Activated naive CD4-positive, alpha-beta T cell treated with anti-CD3 and anti-CD28 coated beads, Interleukin-2, amount 10 ng/mL, durations not matched to agents 7 days and 5 days (primary cell): ENCODE measurements at regions not wholly inside any gene's neighbourhood (a gene's known extent, or its start where the extent isn't known, plus 50 kb on each side); places are given as distances from the start of the nearest gene placed in this dataset.

Experiments
- CTCF ChIA-PET: fragments of 350-600 bp; sonication (Branson Sonifier 250); formaldehyde crosslinking; loops from one replicate; lab custom pipeline; 2021; ENCODE audit warnings: antibody characterized with exemption; lab: Charles Lee
- DNase-seq: peaks from one replicate; pipeline ENCODE4 v3.0.0-alpha.2; 2020
- H3K27ac Mint-ChIP-seq: one replicate; pipeline ENCODE4 v1.8.0; 2021; ENCODE audit warnings: mild to moderate bottlenecking, moderate library complexity, mixed read lengths
- H3K27me3 Mint-ChIP-seq: one replicate; pipeline ENCODE4 v1.8.0; 2021; ENCODE audit warnings: mild to moderate bottlenecking, mixed read lengths
- H3K36me3 Mint-ChIP-seq: one replicate; pipeline ENCODE4 v1.8.0; 2021; ENCODE audit warnings: mixed read lengths
- H3K4me1 Mint-ChIP-seq: one replicate; pipeline ENCODE4 v1.8.0; 2021; ENCODE audit warnings: mixed read lengths
- H3K4me3 Mint-ChIP-seq: one replicate; pipeline ENCODE4 v1.8.0; 2021; ENCODE audit warnings: mild to moderate bottlenecking, moderate library complexity, mixed read lengths
- H3K9me3 Mint-ChIP-seq: one replicate; pipeline ENCODE4 v1.8.0; 2021; ENCODE audit warnings: mixed read lengths

GRCh38 chr6:80543598-80544222 lies 437.2 kb downstream of the BCKDHB start:
- CTCF ChIA-PET: no interaction called here
- Mint-ChIP-seq H3K4me1 (no peaks in the 10 kb centered on the region), H3K27me3 (no peaks in the 10 kb centered on the region), H3K27ac (no peak overlapping the region), H3K9me3 (no peaks in the 10 kb centered on the region), H3K36me3 (no peaks in the 10 kb centered on the region), H3K4me3 (no peak overlapping the region)
- no peak for DNase-seq

GRCh38 chr6:80543151-80543550 lies 436.7 kb downstream of the BCKDHB start:
- no peaks in the 10 kb centered on the region for H3K27me3 Mint-ChIP-seq
- no peaks in the 10 kb centered on the region for H3K9me3 Mint-ChIP-seq

GRCh38 chr6:80541886-80542285 lies 435.4 kb downstream of the BCKDHB start:
- Mint-ChIP-seq H3K9me3 (no peaks in the 10 kb centered on the region), H3K27ac (no peak overlapping the region), H3K36me3 (no peaks in the 10 kb centered on the region), H3K27me3 (no peaks in the 10 kb centered on the region), H3K4me1 (no peaks in the 10 kb centered on the region), H3K4me3 (no peak overlapping the region)
- DNase-seq: no peak
- CTCF ChIA-PET: no interaction called here

More at GRCh38 chr6:80543151-80543550, 436.7 kb downstream of the BCKDHB start:
- H3K4me1 Mint-ChIP-seq: no peaks in the 10 kb centered on the region
- H3K27ac Mint-ChIP-seq: no peak overlapping the region
- CTCF ChIA-PET: no interaction called here
- H3K4me3 Mint-ChIP-seq: no peak overlapping the region
- H3K36me3 Mint-ChIP-seq: no peaks in the 10 kb centered on the region
- no peak for DNase-seq

- CTCF ChIA-PET: no interaction called here
- H3K36me3 Mint-ChIP-seq: no peaks in the 10 kb centered on the region
- H3K9me3 Mint-ChIP-seq: no peaks in the 10 kb centered on the region
- no peaks in the 10 kb centered on the region for H3K4me1 Mint-ChIP-seq
- H3K27me3 Mint-ChIP-seq: no peaks in the 10 kb centered on the region
- no peak overlapping the region for H3K27ac Mint-ChIP-seq
- H3K4me3 Mint-ChIP-seq: no peak overlapping the region
- no peak for DNase-seq
Measured at GRCh38 chr6:80541181-80541580, 434.7 kb downstream of the BCKDHB start.

GRCh38 chr6:80540700-80541099 lies 434.2 kb downstream of the BCKDHB start:
- H3K4me3 Mint-ChIP-seq: no peak overlapping the region
- H3K27me3 Mint-ChIP-seq: no peaks in the 10 kb centered on the region
- CTCF ChIA-PET: no interaction called here
- H3K9me3 Mint-ChIP-seq: peaks cover 1% of the 10 kb centered on the region
- H3K27ac Mint-ChIP-seq: no peak overlapping the region
- no peaks in the 10 kb centered on the region for H3K36me3 Mint-ChIP-seq
- no peak for DNase-seq
- no peaks in the 10 kb centered on the region for H3K4me1 Mint-ChIP-seq

GRCh38 chr6:80537118-80537972 lies 430.9 kb downstream of the BCKDHB start:
- Mint-ChIP-seq H3K4me3 (no peak overlapping the region), H3K27ac (no peak overlapping the region), H3K36me3 (no peaks in the 10 kb centered on the region), H3K4me1 (no peaks in the 10 kb centered on the region), H3K27me3 (no peaks in the 10 kb centered on the region), H3K9me3 (peaks cover 2% of the 10 kb centered on the region)
- CTCF ChIA-PET: no interaction called here
- no peak for DNase-seq

GRCh38 chr6:80535914-80536565 lies 429.6 kb downstream of the BCKDHB start:
- no peak overlapping the region for H3K4me3 Mint-ChIP-seq
- CTCF ChIA-PET: no interaction called here
- no peak overlapping the region for H3K27ac Mint-ChIP-seq

GRCh38 chr6:80531681-80532619 lies 425.5 kb downstream of the BCKDHB start:
- Mint-ChIP-seq H3K4me1 (no peaks in the 10 kb centered on the region), H3K27me3 (no peaks in the 10 kb centered on the region), H3K36me3 (no peaks in the 10 kb centered on the region), H3K27ac (no peak overlapping the region), H3K4me3 (no peak overlapping the region), H3K9me3 (peaks cover 2% of the 10 kb centered on the region)
- DNase-seq: no peak
- CTCF ChIA-PET: no interaction called here

More at GRCh38 chr6:80535914-80536565, 429.6 kb downstream of the BCKDHB start:
- Mint-ChIP-seq H3K36me3 (no peaks in the 10 kb centered on the region), H3K4me1 (no peaks in the 10 kb centered on the region), H3K9me3 (peaks cover 2% of the 10 kb centered on the region), H3K27me3 (no peaks in the 10 kb centered on the region)
- DNase-seq: no peak

GRCh38 chr6:80530103-80530502 lies 423.6 kb downstream of the BCKDHB start:
- Mint-ChIP-seq H3K9me3 (no peaks in the 10 kb centered on the region), H3K27me3 (no peaks in the 10 kb centered on the region), H3K4me3 (no peak overlapping the region), H3K4me1 (no peaks in the 10 kb centered on the region), H3K27ac (no peak overlapping the region), H3K36me3 (no peaks in the 10 kb centered on the region)
- no peak for DNase-seq
- CTCF ChIA-PET: no interaction called here

- no peak overlapping the region for H3K27ac Mint-ChIP-seq
- DNase-seq: no peak
- CTCF ChIA-PET: no interaction called here
- peaks cover 5% of the 10 kb centered on the region for H3K4me1 Mint-ChIP-seq
- no peaks in the 10 kb centered on the region for H3K27me3 Mint-ChIP-seq
- no peaks in the 10 kb centered on the region for H3K9me3 Mint-ChIP-seq
- no peak overlapping the region for H3K4me3 Mint-ChIP-seq
- no peaks in the 10 kb centered on the region for H3K36me3 Mint-ChIP-seq
Measured at GRCh38 chr6:80528115-80528514, 421.6 kb downstream of the BCKDHB start.

- Mint-ChIP-seq H3K27ac (no peak overlapping the region), H3K9me3 (no peaks in the 10 kb centered on the region), H3K4me3 (no peak overlapping the region), H3K4me1 (peaks cover 5% of the 10 kb centered on the region), H3K36me3 (no peaks in the 10 kb centered on the region), H3K27me3 (no peaks in the 10 kb centered on the region)
- CTCF ChIA-PET: no interaction called here
- no peak for DNase-seq
Measured at GRCh38 chr6:80527552-80528052, 421.1 kb downstream of the BCKDHB start.

GRCh38 chr6:80523531-80523997 lies 417.1 kb downstream of the BCKDHB start:
- DNase-seq: no peak
- Mint-ChIP-seq H3K4me3 (no peak overlapping the region), H3K27ac (no peak overlapping the region), H3K36me3 (no peaks in the 10 kb centered on the region), H3K4me1 (peaks cover 5% of the 10 kb centered on the region), H3K9me3 (no peaks in the 10 kb centered on the region), H3K27me3 (no peaks in the 10 kb centered on the region)
- CTCF ChIA-PET: no interaction called here

GRCh38 chr6:80523010-80523409 lies 416.5 kb downstream of the BCKDHB start:
- CTCF ChIA-PET: no interaction called here
- Mint-ChIP-seq H3K36me3 (no peaks in the 10 kb centered on the region), H3K27me3 (no peaks in the 10 kb centered on the region), H3K4me3 (no peak overlapping the region), H3K27ac (no peak overlapping the region), H3K9me3 (no peaks in the 10 kb centered on the region), H3K4me1 (peaks cover 5% of the 10 kb centered on the region)
- DNase-seq: no peak

- Mint-ChIP-seq H3K4me3 (no peak overlapping the region), H3K9me3 (no peaks in the 10 kb centered on the region), H3K27me3 (no peaks in the 10 kb centered on the region), H3K27ac (no peak overlapping the region), H3K36me3 (no peaks in the 10 kb centered on the region), H3K4me1 (peaks cover 5% of the 10 kb centered on the region)
- DNase-seq: no peak
- CTCF ChIA-PET: no interaction called here
Measured at GRCh38 chr6:80522576-80522975, 416.1 kb downstream of the BCKDHB start.
